ENCODE measurements at regions not wholly inside any gene's neighbourhood (a gene's known extent, or its start where the extent isn't known, plus 50 kb on each side); places are given as distances from the start of the nearest gene placed in this dataset.

DNA sequence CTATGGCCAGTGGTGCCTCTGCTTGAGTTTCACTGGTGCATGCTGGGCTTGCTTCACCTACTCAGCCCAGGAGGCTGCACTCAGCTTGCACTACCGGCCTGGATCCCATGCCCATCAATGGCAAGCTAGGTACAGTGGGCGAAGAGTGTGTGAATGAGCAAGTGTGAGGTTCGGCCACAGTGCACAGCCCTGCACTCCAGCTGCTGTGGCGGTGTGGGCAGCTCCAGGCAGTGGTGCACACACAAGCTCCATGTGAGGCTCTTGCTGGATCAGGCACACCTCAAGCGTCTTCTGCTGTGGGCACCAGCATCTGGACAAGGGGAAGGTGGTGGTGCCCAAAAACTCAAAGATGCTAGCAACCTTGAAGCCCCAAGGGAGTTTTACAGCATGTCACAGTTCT lies 820.9 kb upstream of the LCORL start:
- TF ChIP-seq, protein P1, sequence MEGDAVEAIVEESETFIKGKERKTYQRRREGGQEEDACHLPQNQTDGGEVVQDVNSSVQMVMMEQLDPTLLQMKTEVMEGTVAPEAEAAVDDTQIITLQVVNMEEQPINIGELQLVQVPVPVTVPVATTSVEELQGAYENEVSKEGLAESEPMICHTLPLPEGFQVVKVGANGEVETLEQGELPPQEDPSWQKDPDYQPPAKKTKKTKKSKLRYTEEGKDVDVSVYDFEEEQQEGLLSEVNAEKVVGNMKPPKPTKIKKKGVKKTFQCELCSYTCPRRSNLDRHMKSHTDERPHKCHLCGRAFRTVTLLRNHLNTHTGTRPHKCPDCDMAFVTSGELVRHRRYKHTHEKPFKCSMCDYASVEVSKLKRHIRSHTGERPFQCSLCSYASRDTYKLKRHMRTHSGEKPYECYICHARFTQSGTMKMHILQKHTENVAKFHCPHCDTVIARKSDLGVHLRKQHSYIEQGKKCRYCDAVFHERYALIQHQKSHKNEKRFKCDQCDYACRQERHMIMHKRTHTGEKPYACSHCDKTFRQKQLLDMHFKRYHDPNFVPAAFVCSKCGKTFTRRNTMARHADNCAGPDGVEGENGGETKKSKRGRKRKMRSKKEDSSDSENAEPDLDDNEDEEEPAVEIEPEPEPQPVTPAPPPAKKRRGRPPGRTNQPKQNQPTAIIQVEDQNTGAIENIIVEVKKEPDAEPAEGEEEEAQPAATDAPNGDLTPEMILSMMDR (conservative IDR thresholded peaks at IDR 0.05; ENCODE audit: low read depth, low read length), result no peak
- no peak for TF ChIP-seq EZH2 (IDR thresholded peaks at IDR 0.05; ENCODE audit: borderline replicate concordance, low read depth, low read length, poor library complexity, severe bottlenecking)
